Activated CD8-positive, alpha-beta memory T cell treated with anti-CD3 and anti-CD28 coated beads, Interleukin-2, amount 50 U/mL, for 4 hours (primary cell): ENCODE measurements at regions not wholly inside any gene's neighbourhood (a gene's known extent, or its start where the extent isn't known, plus 50 kb on each side); places are given as distances from the start of the nearest gene placed in this dataset.
"Not testable (repeated sequence)": the region's sequence is repeated elsewhere in the genome, so short reads cannot be mapped to it uniquely, and the experiment has no call there.

Experiments used
- DNase-seq: peaks from one replicate; pipeline ENCODE4 v3.0.0-alpha.2; 2020

DNA sequence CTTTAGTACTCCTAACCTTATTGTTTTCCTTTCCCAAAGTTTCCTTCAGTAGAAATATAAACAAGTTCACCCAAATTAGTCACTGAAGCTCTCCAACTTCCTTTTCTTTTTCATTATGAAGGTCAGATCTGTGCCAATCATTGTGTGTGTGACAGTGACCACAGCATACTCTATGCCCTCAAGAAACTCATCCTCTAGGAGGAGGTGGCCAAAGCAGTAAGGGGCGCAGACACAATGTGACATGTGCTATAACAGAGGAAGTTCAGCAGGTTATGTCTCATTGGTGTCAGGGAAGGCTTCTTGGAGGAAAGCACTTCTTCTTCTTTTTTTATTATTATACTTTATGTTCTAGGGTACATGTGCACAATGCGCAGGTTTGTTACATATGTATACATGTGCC lies 60.0 kb upstream of the PSME4 start:
- DNase-seq: no peak

DNA sequence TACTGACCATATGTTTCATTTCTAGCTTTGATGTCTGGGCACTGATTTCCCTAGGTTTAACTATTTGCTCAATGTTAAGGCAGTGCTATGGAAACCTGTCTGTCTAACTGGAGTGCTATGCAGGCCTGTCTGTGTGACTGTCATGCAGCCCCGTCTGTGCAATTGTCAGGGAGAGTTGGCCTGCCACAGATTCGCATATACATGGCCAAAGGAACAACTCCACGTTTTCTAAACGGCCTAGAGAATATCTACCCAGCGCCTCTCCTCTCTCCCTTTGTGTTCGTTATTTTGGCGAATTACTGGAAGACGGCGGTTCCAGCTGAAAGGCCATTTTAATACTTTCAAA lies 59.6 kb upstream of the PSME4 start:
- DNase-seq: no peak

DNA sequence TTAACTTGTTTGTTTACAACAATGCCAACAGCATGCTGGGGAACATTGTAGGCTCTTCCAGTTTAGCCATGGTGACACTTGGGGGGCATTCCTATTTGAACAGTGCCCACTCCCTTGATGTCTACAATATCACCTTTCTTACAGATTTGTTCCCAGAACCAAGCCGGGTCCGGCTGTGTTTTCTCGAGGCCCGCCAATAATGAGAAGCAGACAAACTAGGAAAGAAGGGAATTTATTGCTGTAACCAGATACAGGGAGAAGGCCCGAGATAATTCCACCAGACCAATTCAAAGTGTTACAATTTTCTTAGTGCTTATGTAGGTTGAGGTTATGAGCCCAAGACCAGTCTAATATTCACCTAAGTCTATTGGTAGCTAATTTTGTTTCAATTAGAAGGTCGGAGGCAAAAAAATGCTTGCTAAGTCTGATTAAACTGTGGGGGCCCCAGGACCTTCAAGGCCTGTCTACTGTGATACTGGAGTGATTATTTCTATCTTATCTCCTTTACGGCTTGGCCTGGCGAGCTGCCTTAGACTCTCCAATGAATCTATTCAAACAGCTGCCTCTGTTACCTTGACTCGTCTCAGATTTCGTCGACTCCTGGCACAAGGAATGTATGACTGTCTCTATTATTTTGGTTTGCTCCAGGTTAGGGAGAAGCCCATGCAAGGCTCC lies 59.1 kb upstream of the PSME4 start:
- no peak for DNase-seq

DNA sequence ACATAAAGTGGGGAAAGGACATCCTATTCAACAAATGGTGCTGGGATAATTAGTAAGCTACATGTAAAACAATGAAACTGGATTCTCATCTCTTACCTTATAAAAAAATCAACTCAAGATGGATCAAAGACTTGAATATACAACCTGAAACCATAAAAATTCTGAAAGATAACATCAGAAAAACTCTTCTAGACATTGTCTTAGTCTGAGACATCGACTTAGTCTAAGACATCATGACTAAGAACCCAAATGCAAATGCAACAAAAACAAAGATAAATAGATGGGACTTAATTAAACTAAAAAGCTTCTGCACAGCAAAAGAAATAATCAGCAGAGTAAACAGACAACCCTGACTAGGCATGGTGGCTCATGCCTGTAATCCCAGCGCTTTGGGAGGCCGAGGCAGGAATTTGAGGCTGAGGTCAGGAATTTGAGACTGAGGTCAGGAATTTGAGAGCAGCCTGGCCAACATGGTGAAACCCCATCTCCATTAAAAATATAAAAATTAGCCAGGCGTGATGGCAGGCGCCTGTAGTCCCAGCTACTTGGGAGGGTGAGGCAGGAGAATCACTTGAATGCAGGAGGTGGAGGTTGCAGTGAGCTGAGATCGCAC lies 54.8 kb upstream of the PSME4 start:
- DNase-seq: not testable (repeated sequence)

DNA sequence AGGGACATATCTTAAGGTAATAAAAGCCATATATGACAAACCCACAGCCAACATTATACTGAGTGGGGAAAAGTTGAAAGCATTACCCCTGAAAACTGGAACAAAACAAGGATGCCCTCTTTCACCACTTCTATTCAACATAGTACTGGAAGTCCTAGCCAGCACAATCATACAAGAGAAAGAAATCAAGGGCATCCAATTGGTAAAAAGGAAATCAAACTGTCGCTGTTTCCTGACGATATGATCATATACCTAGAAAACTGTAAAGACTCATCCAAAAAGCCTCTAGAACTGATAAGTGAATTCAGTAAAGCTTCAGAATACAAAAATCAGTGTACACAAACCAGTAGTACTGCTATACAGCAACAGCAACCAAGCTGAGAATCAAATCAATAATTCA lies 53.8 kb upstream of the PSME4 start:
- no peak for DNase-seq

DNA sequence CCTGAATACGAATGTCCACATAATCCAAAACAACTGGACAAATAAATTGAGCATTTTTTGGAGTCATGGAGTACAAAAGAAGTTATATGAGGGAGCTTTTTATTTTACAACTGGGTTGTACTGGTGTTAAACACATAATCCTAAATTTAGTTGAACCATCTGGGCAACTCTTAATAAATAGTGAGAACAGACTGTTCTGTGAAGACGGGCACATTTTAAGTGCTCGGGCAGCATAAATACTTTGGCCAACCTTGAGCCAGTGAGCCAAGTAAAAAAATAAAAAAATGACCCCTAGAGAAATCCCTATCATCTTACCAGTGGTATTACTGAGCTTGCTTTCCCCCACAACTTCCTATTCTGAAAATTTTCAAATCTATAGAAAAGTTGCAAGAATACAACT lies 50.9 kb upstream of the PSME4 start:
- no peak for DNase-seq

DNA sequence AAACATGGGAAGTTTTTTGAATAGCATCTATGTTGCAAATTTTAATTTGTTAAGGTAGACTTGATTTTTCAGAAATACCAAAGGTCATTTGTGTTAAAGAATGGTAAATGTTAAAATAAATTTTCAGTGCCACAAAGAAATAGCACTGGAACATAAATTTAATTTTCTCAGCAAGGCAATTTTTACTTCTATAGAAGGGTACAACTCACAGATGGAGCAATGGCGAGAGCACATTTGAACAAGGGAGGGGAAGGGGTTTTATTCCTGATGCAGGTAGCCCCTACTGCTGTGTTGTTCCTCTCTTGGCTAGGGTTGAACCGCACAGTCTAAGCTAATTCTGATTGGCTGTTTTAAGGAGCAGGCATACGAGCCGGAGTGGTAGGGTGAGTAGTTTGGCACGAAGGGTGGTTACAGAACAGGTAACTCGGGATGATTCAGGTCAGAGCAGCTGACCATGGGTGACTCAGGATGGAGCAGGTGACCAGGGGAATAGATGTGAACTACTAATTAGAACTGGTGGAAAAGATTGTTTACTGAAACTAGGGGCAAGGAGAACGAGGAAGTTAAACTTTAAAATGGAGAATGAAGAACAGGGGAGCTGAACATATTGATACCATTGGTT lies 50.1 kb upstream of the PSME4 start:
- no peak for DNase-seq
